ENCODE measurements at regions not wholly inside any gene's neighbourhood (a gene's known extent, or its start where the extent isn't known, plus 50 kb on each side); places are given as distances from the start of the nearest gene placed in this dataset.

GRCh38 chr2:18677280-18677679 is 87.9 kb upstream of the NT5C1B start:
- WGBS (ENCODE audit: insufficient coverage) = 71% methylated on average over 1 of the region's 2 CpGs
- H3K79me2 ChIP-seq (ENCODE audit: insufficient read depth, low read length) = no peaks in the 10 kb centered on the region
- no peaks in the 10 kb centered on the region for H3K36me3 ChIP-seq (replicated peaks in 1 of 2; ENCODE audit: control insufficient read depth in 1 of 2, insufficient read depth in 2 of 2, low read length in 2 of 2)

GRCh38 chr2:18674309-18674708 is 84.9 kb upstream of the NT5C1B start:
- no peak overlapping the region for H2AFZ ChIP-seq (ENCODE audit: insufficient read depth, low read depth, low read length, poor library complexity, severe bottlenecking)
- H3K9ac ChIP-seq (ENCODE audit: insufficient read depth, low read length, poor library complexity, severe bottlenecking) = no peak overlapping the region
- H4K20me1 ChIP-seq (ENCODE audit: insufficient read depth, low read length) = no peaks in the 10 kb centered on the region
- peaks cover 14 to 23% of the 10 kb centered on the region in 2 donors for H3K9me3 ChIP-seq (replicated peaks in 1 of 2; ENCODE audit: control insufficient read depth in 1 of 2, insufficient read depth in 1 of 2, low read length in 2 of 2)
- TF ChIP-seq CTCF (IDR thresholded peaks at IDR 0.05) = no peak
- no peak overlapping the region for H3K4me2 ChIP-seq (replicated peaks; ENCODE audit: extremely low read depth, low read length, poor library complexity, severe bottlenecking)
- intact Hi-C loops (cut with micrococcal nuclease) = no loop called here
- Mint-ChIP-seq H3K9me3 (peaks cover 0 to 31% (median 16%) of the 10 kb centered on the region in 7 donors), H3K4me1 (no peaks in the 10 kb centered on the region), H3K27ac (no peak overlapping the region), H3K4me3 (no peak overlapping the region), H3K36me3 (no peaks in the 10 kb centered on the region), H3K27me3 (ENCODE audit: low read depth in 3 of 3) (no peaks in the 10 kb centered on the region)
- H3K27ac ChIP-seq (ENCODE audit: low read depth in 1 of 2, low read length in 2 of 2) = no peak overlapping the region
- H3K79me2 ChIP-seq (ENCODE audit: insufficient read depth, low read length) = no peaks in the 10 kb centered on the region
- H3K27me3 ChIP-seq (ENCODE audit: control insufficient read depth in 2 of 2, insufficient read depth in 2 of 2, low read length in 2 of 2) = no peaks in the 10 kb centered on the region
- no peaks in the 10 kb centered on the region for H3K4me1 ChIP-seq (ENCODE audit: control insufficient read depth in 1 of 2, insufficient read depth in 2 of 2, low read length in 2 of 2)
- no peaks in the 10 kb centered on the region for H3K36me3 ChIP-seq (replicated peaks in 1 of 2; ENCODE audit: control insufficient read depth in 1 of 2, insufficient read depth in 2 of 2, low read length in 2 of 2)
- no peak for DNase-seq
- no peak overlapping the region for H3K4me3 ChIP-seq (replicated peaks in 1 of 3; ENCODE audit: low read depth in 2 of 3, low read length in 3 of 3)

More at GRCh38 chr2:18677280-18677679, 87.9 kb upstream of the NT5C1B start:
- TF ChIP-seq CTCF (IDR thresholded peaks at IDR 0.05) = no peak
- Mint-ChIP-seq H3K27ac (no peak overlapping the region), H3K9me3 (peaks cover 0 to 27% (median 13%) of the 10 kb centered on the region in 7 donors), H3K36me3 (no peaks in the 10 kb centered on the region), H3K4me1 (no peaks in the 10 kb centered on the region), H3K4me3 (no peak overlapping the region), H3K27me3 (ENCODE audit: low read depth in 3 of 3) (no peaks in the 10 kb centered on the region)
- H3K9me3 ChIP-seq (replicated peaks in 1 of 2; ENCODE audit: control insufficient read depth in 1 of 2, insufficient read depth in 1 of 2, low read length in 2 of 2) = peaks cover 14 to 19% of the 10 kb centered on the region in 2 donors
- H3K4me2 ChIP-seq (replicated peaks; ENCODE audit: extremely low read depth, low read length, poor library complexity, severe bottlenecking) = no peak overlapping the region
- H4K20me1 ChIP-seq (ENCODE audit: insufficient read depth, low read length) = no peaks in the 10 kb centered on the region
- H3K4me1 ChIP-seq (ENCODE audit: control insufficient read depth in 1 of 2, insufficient read depth in 2 of 2, low read length in 2 of 2) = no peaks in the 10 kb centered on the region
- H3K27ac ChIP-seq (ENCODE audit: low read depth in 1 of 2, low read length in 2 of 2) = no peak overlapping the region
- no peak overlapping the region for H3K9ac ChIP-seq (ENCODE audit: insufficient read depth, low read length, poor library complexity, severe bottlenecking)
- H3K27me3 ChIP-seq (ENCODE audit: control insufficient read depth in 2 of 2, insufficient read depth in 2 of 2, low read length in 2 of 2) = no peaks in the 10 kb centered on the region
- no peak for DNase-seq
- no peak overlapping the region for H3K4me3 ChIP-seq (replicated peaks in 1 of 3; ENCODE audit: low read depth in 2 of 3, low read length in 3 of 3)
- H2AFZ ChIP-seq (ENCODE audit: insufficient read depth, low read depth, low read length, poor library complexity, severe bottlenecking) = no peak overlapping the region
- intact Hi-C loops (cut with micrococcal nuclease) = no loop called here

Measured in CD14-positive monocyte (primary cell).